ENCODE measurements at regions not wholly inside any gene's neighbourhood (a gene's known extent, or its start where the extent isn't known, plus 50 kb on each side); places are given as distances from the start of the nearest gene placed in this dataset.

DNA sequence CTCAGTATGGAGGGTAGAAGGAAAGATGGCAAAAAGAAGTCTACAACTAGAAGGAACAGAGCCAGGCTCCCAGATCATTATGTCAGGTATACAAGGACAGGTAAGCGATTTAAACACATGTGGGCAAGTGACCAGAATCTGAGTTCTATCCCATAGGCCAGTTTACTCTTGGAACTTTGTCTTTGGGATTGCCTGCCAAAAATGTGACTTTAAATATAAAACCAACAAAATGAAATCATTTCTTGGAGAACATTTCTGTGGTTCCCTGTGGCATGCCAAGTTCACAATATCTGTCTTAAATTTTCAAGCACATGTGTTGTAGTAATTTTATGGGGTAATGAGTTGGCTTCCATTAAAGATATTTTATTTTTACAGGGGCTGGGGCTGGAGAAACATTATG lies 141.0 kb downstream of the SLC17A6 start:
- Histone ChIP-seq H4K20me1 (ENCODE audit: insufficient read depth, low read length) (no peaks in the 10 kb centered on the region), H3K4me1 (ENCODE audit: low read length) (peaks cover 13% of the 10 kb centered on the region), H3F3A (ENCODE audit: insufficient read depth, low read length) (no peaks in the 10 kb centered on the region), H3K36me3 (replicated peaks; ENCODE audit: insufficient read depth, low read length) (no peaks in the 10 kb centered on the region), H2AFZ (ENCODE audit: low read length) (no peak overlapping the region), H3K9me3 (replicated peaks; ENCODE audit: insufficient read depth, low read length) (no peaks in the 10 kb centered on the region), H3K27me3 (replicated peaks; ENCODE audit: insufficient read depth, low read length) (no peaks in the 10 kb centered on the region), H3K4me2 (ENCODE audit: low read depth, low read length) (no peak overlapping the region), H3K79me2 (ENCODE audit: low read length) (no peaks in the 10 kb centered on the region), H3K9ac (ENCODE audit: low read length) (no peak overlapping the region), H3K27ac (ENCODE audit: low read length) (no peak overlapping the region), H3K9me2 (replicated peaks; ENCODE audit: insufficient read depth, low read length) (no peaks in the 10 kb centered on the region), H3K4me3 (ENCODE audit: low read length) (no peak overlapping the region)
- no peak for DNase-seq
- no peak for TF ChIP-seq EZH2phosphoT487 (IDR thresholded peaks at IDR 0.05; ENCODE audit: low read length)
- TF ChIP-seq CTCF (IDR thresholded peaks at IDR 0.05; ENCODE audit: low read length) = no peak
- TF ChIP-seq EZH2 (optimal IDR thresholded peaks at IDR 0.05; ENCODE audit: low read depth, low read length) = no peak

GRCh38 chr11:22478169-22478568 lies 140.0 kb downstream of the SLC17A6 start:
- Histone ChIP-seq H3F3A (ENCODE audit: insufficient read depth, low read length) (no peaks in the 10 kb centered on the region), H4K20me1 (ENCODE audit: insufficient read depth, low read length) (no peaks in the 10 kb centered on the region), H3K27ac (ENCODE audit: low read length) (no peak overlapping the region), H3K36me3 (replicated peaks; ENCODE audit: insufficient read depth, low read length) (no peaks in the 10 kb centered on the region), H3K9ac (ENCODE audit: low read length) (no peak overlapping the region), H3K27me3 (replicated peaks; ENCODE audit: insufficient read depth, low read length) (no peaks in the 10 kb centered on the region), H3K4me1 (ENCODE audit: low read length) (peaks cover 13% of the 10 kb centered on the region), H3K9me2 (replicated peaks; ENCODE audit: insufficient read depth, low read length) (no peaks in the 10 kb centered on the region), H3K4me2 (ENCODE audit: low read depth, low read length) (no peak overlapping the region), H3K9me3 (replicated peaks; ENCODE audit: insufficient read depth, low read length) (no peaks in the 10 kb centered on the region), H3K4me3 (ENCODE audit: low read length) (no peak overlapping the region), H2AFZ (ENCODE audit: low read length) (no peak overlapping the region), H3K79me2 (ENCODE audit: low read length) (no peaks in the 10 kb centered on the region)
- no peak for DNase-seq
- TF ChIP-seq EZH2phosphoT487 (IDR thresholded peaks at IDR 0.05; ENCODE audit: low read length) (no peak), EZH2 (optimal IDR thresholded peaks at IDR 0.05; ENCODE audit: low read depth, low read length) (no peak)

DNA sequence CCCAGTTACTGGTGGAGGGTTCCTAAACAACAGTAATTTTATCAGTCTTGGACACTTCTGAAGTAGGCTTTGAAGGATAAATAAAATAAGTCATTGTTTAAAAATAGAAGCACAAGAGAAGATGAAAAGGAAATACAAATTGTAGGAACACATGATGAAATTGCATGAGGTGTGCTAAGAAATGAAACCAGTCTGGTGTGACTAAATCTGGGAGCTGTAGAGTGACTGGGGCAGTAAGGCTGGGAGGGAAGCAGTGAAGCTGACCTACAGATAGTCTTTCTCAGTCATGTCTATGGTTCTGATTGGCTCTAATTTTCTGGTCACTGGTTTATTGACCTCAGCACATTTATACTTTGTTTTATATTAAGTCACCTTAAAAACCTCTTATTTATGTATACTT lies 139.1 kb downstream of the SLC17A6 start:
- Histone ChIP-seq H3K27ac (ENCODE audit: low read length) (no peak overlapping the region), H3F3A (ENCODE audit: insufficient read depth, low read length) (no peaks in the 10 kb centered on the region), H3K79me2 (ENCODE audit: low read length) (no peaks in the 10 kb centered on the region), H3K9me3 (replicated peaks; ENCODE audit: insufficient read depth, low read length) (no peaks in the 10 kb centered on the region), H3K4me1 (ENCODE audit: low read length) (peaks cover 13% of the 10 kb centered on the region), H3K9me2 (replicated peaks; ENCODE audit: insufficient read depth, low read length) (no peaks in the 10 kb centered on the region), H3K9ac (ENCODE audit: low read length) (no peak overlapping the region), H3K4me2 (ENCODE audit: low read depth, low read length) (no peak overlapping the region; the same call in 1 of the 2 replicates), H3K36me3 (replicated peaks; ENCODE audit: insufficient read depth, low read length) (no peaks in the 10 kb centered on the region), H3K27me3 (replicated peaks; ENCODE audit: insufficient read depth, low read length) (no peaks in the 10 kb centered on the region), H3K4me3 (ENCODE audit: low read length) (no peak overlapping the region), H4K20me1 (ENCODE audit: insufficient read depth, low read length) (no peaks in the 10 kb centered on the region), H2AFZ (ENCODE audit: low read length) (no peak overlapping the region)
- peak; percentile 24 for DNase-seq
- TF ChIP-seq EZH2phosphoT487 (IDR thresholded peaks at IDR 0.05; ENCODE audit: low read length) (no peak), EZH2 (optimal IDR thresholded peaks at IDR 0.05; ENCODE audit: low read depth, low read length) (no peak), CTCF (IDR thresholded peaks at IDR 0.05; ENCODE audit: low read length) (no peak)

- H3K79me2 ChIP-seq (ENCODE audit: low read length) = no peaks in the 10 kb centered on the region
- H3K4me1 ChIP-seq (ENCODE audit: low read length) = peaks cover 13% of the 10 kb centered on the region
- TF ChIP-seq CTCF (IDR thresholded peaks at IDR 0.05; ENCODE audit: low read length) (no peak), EZH2phosphoT487 (IDR thresholded peaks at IDR 0.05; ENCODE audit: low read length) (no peak), EZH2 (optimal IDR thresholded peaks at IDR 0.05; ENCODE audit: low read depth, low read length) (no peak)
- no peaks in the 10 kb centered on the region for H4K20me1 ChIP-seq (ENCODE audit: insufficient read depth, low read length)
- no peaks in the 10 kb centered on the region for H3K36me3 ChIP-seq (replicated peaks; ENCODE audit: insufficient read depth, low read length)
- no peak overlapping the region for H2AFZ ChIP-seq (ENCODE audit: low read length)
- no peak overlapping the region for H3K9ac ChIP-seq (ENCODE audit: low read length)
- no peaks in the 10 kb centered on the region for H3K27me3 ChIP-seq (replicated peaks; ENCODE audit: insufficient read depth, low read length)
- no peak overlapping the region for H3K4me3 ChIP-seq (ENCODE audit: low read length)
- H3F3A ChIP-seq (ENCODE audit: insufficient read depth, low read length) = no peaks in the 10 kb centered on the region
- no peaks in the 10 kb centered on the region for H3K9me3 ChIP-seq (replicated peaks; ENCODE audit: insufficient read depth, low read length)
- no peak for DNase-seq
- no peaks in the 10 kb centered on the region for H3K9me2 ChIP-seq (replicated peaks; ENCODE audit: insufficient read depth, low read length)
- H3K27ac ChIP-seq (ENCODE audit: low read length) = no peak overlapping the region
- H3K4me2 ChIP-seq (ENCODE audit: low read depth, low read length) = no peak overlapping the region
Measured at GRCh38 chr11:22476589-22476988, 138.4 kb downstream of the SLC17A6 start.
